C4-2B (cell line): ENCODE measurements at regions not wholly inside any gene's neighbourhood (a gene's known extent, or its start where the extent isn't known, plus 50 kb on each side); places are given as distances from the start of the nearest gene placed in this dataset.

ENCODE experiments used
- CTCF ChIP-seq: fragments of 450-650 bp; conservative IDR thresholded peaks from 2 replicates; pipeline ENCODE4 v1.5.1; 2017; ENCODE audit warnings: mild to moderate bottlenecking
- ZFX ChIP-seq: fragments of 450-650 bp; IDR thresholded peaks from 2 replicates; pipeline ENCODE4 v1.6.1; 2017

- TF ChIP-seq CTCF (no peak), ZFX (no peak)
These were observed 54.7 kb upstream of the MGAT5 start for GRCh38 chr2:134199123-134199522.
